HG02885 (cell line): ENCODE measurements at regions not wholly inside any gene's neighbourhood (a gene's known extent, or its start where the extent isn't known, plus 50 kb on each side); places are given as distances from the start of the nearest gene placed in this dataset.

Experiments used
- ATAC-seq: cut with Tn5 transposase; IDR thresholded peaks from one replicate; pipeline ENCODE4 v1.9.1; 2021; ENCODE audit warnings: mild to moderate bottlenecking; ENCODE audit not compliant: unreplicated experiment, poor library complexity

GRCh38 chr6:66825539-66825938, 1118.5 kb upstream of the EYS start:
- no peak for ATAC-seq

GRCh38 chr6:66814156-66814555, 1107.1 kb upstream of the EYS start:
- ATAC-seq: no peak

GRCh38 chr6:66808771-66809170, 1101.7 kb upstream of the EYS start:
- no peak for ATAC-seq

DNA sequence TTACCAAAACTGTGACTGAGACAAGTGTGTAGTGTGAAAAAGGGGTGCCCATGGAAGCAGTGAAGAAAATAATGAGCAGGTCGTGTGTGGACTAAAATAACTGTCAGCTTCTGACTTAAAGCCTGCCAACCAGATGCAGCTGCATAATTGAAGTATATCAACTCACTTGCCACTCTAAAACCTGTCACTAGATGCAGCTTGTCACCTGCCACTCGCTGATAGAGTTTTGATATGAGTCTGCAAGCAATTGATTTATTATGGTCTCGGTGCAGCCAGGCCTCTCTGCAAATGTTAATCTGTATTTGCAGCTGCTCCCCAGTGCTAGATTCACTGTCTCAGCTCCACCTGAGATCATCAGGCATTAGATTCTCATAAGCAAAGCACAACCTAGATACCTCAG, 1090.0 kb upstream of the EYS start:
- no peak for ATAC-seq

DNA sequence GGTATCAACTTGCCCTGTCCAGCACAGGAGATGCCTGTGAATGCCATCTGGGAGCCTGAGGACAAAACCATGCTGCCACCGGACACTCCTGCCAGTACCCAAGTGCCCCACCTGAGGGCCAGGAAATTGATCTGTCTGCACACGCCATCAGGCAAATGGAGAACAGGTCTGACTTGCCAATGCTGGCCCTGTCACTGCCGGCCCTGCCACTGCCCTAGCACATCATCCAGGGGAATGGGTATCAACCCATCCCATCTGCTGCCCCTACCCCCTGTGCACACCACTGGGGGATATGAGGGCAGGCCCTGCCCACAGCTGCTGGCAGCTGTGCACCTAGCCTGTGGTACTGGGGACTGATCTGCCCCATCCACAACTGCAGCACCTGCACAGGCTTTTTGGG, 1081.6 kb upstream of the EYS start:
- no peak for ATAC-seq

DNA sequence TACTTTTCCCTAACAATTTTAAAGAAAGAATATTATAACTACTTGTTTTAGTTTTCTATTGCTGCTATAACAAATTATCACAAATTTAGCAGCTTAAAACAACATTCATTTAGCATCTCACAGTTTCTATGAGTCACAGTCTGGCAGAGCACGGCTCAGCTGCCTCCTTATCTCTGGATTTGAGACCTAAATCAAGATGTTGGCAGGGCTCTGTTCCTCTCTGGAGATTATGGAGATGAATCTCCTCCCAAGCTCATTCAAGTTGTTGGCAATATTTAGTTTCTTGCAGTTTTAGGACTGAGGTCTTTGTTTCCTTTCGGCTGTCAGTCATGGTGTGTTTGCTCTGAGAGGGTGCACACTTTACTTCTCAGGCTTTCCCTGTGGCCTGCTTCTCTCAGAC, 1065.8 kb upstream of the EYS start:
- no peak for ATAC-seq

DNA sequence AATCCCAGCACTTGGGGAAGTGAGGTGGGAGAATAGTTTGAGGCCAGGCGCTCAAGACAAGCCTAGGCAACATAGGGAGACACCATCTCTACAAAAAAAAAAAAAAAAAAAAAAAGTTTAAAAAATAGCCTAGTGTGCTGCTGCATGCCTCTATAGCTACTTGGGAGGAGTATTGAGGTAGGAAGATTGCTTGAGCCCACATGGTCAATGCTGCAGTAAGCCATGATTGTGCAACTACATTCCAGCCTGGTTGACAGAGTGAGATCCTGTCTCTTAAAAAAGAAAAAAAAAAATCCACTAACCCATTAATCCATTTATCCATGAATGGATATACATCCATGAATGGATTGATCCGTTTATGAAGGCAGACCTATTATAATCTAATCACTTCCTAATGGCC, 1064.6 kb upstream of the EYS start:
- ATAC-seq: no peak

DNA sequence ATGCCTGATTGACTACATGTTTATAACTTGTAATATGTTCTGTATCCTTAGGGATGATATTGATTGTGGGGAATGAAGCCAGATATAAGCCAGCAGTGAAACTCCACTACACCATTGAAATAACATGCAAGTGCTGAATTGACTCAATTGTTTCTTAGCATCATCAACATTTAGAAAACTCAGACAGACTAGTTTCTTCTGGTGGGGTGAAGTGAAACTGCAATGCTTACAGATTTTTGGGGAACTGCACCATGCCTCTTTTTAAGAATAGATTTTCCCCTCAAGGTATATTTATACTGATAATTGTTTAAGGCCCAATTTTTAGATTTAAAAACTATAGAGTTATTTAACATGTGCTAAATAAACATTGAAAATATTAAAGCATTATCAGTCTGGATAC, 1044.6 kb upstream of the EYS start:
- no peak for ATAC-seq

DNA sequence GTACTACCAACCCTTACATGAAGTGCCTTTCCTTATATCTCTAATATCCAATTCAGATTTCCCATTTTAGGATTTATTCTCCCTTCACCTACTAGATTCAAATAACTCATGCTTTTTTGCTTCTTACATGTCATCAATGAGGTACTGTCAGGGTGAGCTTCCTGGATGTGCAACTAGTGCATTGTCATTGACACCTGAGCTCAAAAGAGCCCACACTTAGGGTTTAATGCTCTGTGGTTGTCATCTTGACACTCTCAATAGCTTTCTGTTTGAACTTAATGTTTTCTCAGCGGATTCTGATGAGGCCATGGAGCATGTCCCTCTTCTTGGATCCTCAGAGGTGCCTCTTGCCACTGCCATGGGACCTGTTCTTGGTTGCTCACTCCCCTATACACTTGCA, 1033.3 kb upstream of the EYS start:
- no peak for ATAC-seq

DNA sequence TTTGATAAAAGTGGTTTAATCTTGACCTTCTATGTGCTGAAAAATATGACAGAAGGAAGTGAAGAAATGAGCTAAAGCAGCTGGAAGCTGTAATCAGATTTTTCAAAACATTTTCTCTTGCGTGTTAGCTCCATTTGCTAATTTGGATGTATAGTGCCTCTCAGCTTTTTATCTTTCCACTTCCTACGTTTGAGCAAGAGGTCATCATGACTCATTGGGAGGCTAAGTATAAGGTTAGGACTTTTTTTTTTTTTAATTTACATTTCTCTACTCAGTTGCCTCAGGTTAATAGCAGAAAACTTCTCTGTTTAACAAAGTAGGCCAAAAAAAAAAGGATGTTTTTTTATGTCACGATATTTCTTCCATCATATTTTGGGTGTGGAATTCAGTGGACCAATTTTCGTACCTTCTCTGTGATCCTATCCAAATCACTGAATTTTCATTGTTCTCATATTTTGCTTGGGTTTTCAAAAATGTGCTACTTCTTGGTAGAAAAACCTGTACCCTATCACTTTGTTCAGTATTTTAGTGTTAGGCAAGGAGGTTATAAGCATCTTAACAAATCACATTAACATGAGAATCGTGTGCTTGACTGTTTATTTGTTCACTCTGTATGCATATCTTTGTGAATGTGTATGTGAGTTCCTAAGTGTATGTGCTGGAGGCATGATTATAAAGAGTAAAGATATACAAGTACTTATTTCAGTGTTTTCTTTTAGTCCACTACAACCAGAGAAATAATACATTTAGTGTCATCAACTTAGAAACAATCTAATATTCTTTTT, 1028.3 kb upstream of the EYS start:
- no peak for ATAC-seq

DNA sequence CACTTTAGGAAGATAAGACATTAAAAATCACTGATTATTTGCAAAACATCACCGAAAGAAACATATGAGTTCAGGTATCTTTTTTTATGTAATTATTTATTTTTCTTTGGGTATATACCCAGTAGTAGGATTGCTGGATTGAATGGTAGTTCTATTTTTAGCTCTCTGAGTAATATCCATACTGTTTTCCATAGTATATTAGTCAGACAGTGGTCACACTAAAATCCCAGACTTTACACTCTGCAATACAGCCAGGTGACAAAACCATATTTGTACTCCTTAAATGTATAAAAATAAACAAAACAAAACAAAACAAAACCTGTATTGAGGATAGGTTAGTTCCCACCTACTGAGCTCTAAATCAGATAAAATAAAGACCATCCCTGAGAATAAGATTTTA, 1024.3 kb upstream of the EYS start:
- ATAC-seq: no peak

- no peak for ATAC-seq
These were observed 1018.6 kb upstream of the EYS start for GRCh38 chr6:66725670-66726069.

DNA sequence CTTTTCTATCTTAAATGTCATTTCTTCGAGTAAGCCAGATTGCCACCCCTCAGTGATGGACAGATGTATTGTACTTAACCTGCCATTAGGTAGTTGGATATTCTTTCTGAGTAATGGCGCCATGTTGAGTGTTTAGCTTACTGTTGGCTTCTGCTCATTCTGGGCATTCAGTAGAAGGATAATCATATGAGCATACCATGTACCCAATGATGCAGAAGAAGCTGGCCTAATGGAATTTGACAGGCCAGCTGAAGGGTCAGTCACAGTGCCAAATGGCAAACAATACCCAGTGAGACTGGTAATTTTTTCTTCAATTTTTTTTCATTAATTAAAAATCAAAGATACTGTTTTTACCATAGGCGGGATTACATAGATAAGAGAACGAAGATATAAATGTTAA, 1010.8 kb upstream of the EYS start:
- no peak for ATAC-seq

DNA sequence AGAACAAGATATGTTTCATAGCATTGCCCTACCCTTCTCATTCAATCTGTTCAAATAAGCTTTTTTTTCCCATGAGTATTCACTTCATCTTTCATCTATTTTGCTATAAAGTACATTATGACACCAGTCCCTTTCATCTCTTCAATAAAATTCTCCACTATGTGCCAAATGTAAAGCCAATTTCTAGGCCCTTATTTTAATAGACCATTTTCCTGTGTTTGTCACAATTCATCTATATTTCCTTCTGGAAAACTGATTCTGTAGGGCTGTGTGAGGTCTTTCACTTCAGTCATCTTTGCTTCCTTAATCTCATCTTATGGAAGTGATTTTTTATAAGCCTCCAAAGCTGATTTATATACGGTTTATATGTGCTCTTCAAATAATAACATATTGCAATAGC, 992.4 kb upstream of the EYS start:
- ATAC-seq: no peak

GRCh38 chr6:66689608-66690007, 982.6 kb upstream of the EYS start:
- ATAC-seq: no peak

- ATAC-seq: no peak
These were observed 980.6 kb upstream of the EYS start for GRCh38 chr6:66687611-66688140.

DNA sequence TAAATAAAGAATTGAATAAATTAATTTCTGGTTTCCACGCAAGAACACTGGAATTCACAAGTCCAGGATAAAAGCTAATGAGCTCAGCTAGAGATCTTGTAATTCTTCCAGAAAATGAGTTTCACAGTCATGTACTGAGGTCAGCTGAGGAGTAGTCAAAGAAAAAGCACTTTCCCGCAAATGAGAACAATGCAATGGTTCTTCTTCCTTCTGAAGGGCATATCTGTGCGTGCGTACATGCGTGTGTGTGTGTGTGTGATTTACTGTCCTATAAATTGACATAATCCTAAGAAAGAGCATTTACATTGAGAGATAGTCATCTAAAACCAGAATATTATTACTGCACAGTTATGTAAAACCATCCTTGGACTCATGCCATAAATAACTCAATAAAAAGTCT, 968.9 kb upstream of the EYS start:
- ATAC-seq: no peak

- ATAC-seq: no peak
These were observed 957.1 kb upstream of the EYS start for GRCh38 chr6:66664112-66664511.

DNA sequence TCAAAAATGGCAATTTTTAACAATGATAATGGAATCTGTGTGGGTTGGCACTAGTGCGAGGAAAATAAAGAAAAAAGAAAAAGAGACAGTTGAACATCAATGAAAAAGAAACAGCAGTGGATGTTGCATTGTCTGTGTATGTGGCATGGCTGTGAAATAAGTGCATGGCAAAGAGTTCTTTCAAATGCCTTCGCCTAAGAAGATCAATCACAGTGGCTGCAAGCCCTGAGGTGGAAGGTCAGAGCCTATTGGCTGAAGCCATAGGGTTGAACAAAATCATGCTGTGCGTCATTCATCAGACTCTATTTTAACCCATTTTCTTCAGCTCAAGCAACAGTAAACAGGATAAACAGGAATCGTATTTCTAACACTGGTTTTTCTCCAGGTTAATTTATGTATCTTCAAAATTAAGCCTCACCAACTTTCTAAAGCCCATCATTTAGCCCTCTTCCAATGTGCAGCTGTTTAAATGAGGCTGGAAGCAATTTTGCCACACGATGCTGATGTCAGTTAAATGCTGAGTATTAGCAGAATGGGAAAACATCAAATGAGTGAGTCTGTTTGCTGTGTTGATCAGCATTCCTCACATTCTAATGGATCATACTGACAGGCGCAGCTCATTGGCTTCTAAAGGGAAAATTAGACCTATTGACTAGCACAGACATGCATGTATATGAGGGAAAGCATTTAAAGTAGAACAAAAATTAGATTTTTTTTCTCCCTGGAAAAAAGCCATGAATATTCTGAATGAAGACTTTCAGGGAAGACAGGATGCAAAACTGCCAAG, 955.9 kb upstream of the EYS start:
- no peak for ATAC-seq

GRCh38 chr6:66662196-66662595, 955.2 kb upstream of the EYS start:
- ATAC-seq: no peak

- no peak for ATAC-seq
These were observed 948.4 kb upstream of the EYS start for GRCh38 chr6:66655420-66655819.

- ATAC-seq: no peak
These were observed 931.5 kb upstream of the EYS start for GRCh38 chr6:66638518-66638917.
